Glutamatergic neuron (in vitro differentiated cells): ENCODE measurements at regions not wholly inside any gene's neighbourhood (a gene's known extent, or its start where the extent isn't known, plus 50 kb on each side); places are given as distances from the start of the nearest gene placed in this dataset.
"Not testable (repeated sequence)": the region's sequence is repeated elsewhere in the genome, so short reads cannot be mapped to it uniquely, and the experiment has no call there.

Experiments used
- DNase-seq: peaks from one replicate; pipeline ENCODE4 v3.0.0; 2022
- H3K27ac Mint-ChIP-seq: one replicate; pipeline ENCODE4 v1.8.0; 2020; ENCODE audit warnings: mild to moderate bottlenecking, mixed read lengths, inconsistent platforms; ENCODE audit not compliant: unreplicated experiment
- H3K27me3 Mint-ChIP-seq: one replicate; pipeline ENCODE4 v1.8.0; 2020; ENCODE audit warnings: mild to moderate bottlenecking, moderate library complexity, mixed read lengths, inconsistent platforms; ENCODE audit not compliant: unreplicated experiment
- H3K36me3 Mint-ChIP-seq: one replicate; pipeline ENCODE4 v1.8.0; 2020; ENCODE audit warnings: mild to moderate bottlenecking, mixed read lengths, inconsistent platforms; ENCODE audit not compliant: unreplicated experiment
- H3K4me1 Mint-ChIP-seq: one replicate; pipeline ENCODE4 v1.8.0; 2020; ENCODE audit warnings: mild to moderate bottlenecking, low read depth, mixed read lengths, inconsistent platforms; ENCODE audit not compliant: unreplicated experiment
- H3K4me3 Mint-ChIP-seq: one replicate; pipeline ENCODE4 v1.8.0; 2020; ENCODE audit warnings: mild to moderate bottlenecking, mixed read lengths, inconsistent platforms; ENCODE audit not compliant: unreplicated experiment
- H3K9me3 Mint-ChIP-seq: one replicate; pipeline ENCODE4 v1.8.0; 2020; ENCODE audit warnings: mild to moderate bottlenecking, moderate library complexity, mixed read lengths, inconsistent platforms; ENCODE audit not compliant: unreplicated experiment
- TF ChIP-seq, protein P1 (sequence below): fragments of 200-600 bp; sonication (generic); IDR thresholded peaks from one replicate; pipeline ENCODE4 v1.5.0; 2021; ENCODE audit not compliant: partially characterized antibody, unreplicated experiment

DNA sequence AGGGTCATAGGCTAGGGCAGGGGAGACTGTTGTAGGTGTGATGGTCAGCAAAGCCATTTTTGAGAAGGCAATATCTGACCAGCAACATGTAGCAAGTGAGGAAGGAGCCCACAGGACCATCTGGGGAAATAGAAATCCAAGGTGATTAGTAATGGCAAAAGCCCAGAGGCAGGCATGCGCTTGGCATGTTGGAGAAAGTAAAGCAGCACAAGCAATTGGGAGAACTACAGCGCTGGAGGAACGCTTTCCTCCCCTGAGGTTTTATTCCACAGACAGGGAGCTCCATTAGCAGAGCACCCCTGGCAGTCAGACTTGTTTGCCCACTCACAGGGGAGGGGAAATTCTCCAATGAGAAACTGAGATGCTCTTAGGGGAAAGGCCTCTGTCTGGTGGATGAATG, 54.8 kb upstream of the FOXB2 start:
- no peaks in the 10 kb centered on the region for H3K27me3 Mint-ChIP-seq
- H3K4me1 Mint-ChIP-seq, result peaks cover 11% of the 10 kb centered on the region
- DNase-seq, result no peak
- TF ChIP-seq, protein P1, sequence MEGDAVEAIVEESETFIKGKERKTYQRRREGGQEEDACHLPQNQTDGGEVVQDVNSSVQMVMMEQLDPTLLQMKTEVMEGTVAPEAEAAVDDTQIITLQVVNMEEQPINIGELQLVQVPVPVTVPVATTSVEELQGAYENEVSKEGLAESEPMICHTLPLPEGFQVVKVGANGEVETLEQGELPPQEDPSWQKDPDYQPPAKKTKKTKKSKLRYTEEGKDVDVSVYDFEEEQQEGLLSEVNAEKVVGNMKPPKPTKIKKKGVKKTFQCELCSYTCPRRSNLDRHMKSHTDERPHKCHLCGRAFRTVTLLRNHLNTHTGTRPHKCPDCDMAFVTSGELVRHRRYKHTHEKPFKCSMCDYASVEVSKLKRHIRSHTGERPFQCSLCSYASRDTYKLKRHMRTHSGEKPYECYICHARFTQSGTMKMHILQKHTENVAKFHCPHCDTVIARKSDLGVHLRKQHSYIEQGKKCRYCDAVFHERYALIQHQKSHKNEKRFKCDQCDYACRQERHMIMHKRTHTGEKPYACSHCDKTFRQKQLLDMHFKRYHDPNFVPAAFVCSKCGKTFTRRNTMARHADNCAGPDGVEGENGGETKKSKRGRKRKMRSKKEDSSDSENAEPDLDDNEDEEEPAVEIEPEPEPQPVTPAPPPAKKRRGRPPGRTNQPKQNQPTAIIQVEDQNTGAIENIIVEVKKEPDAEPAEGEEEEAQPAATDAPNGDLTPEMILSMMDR, result no peak
- H3K9me3 Mint-ChIP-seq, result no peaks in the 10 kb centered on the region
- H3K4me3 Mint-ChIP-seq, result no peak overlapping the region
- H3K36me3 Mint-ChIP-seq, result no peaks in the 10 kb centered on the region
- no peak overlapping the region for H3K27ac Mint-ChIP-seq

- Mint-ChIP-seq H3K9me3 (no peaks in the 10 kb centered on the region), H3K4me1 (peaks cover 6% of the 10 kb centered on the region), H3K36me3 (no peaks in the 10 kb centered on the region), H3K4me3 (no peak overlapping the region), H3K27ac (no peak overlapping the region), H3K27me3 (no peaks in the 10 kb centered on the region)
- DNase-seq, result no peak
- TF ChIP-seq, protein P1, result no peak
These were observed 56.7 kb upstream of the FOXB2 start for GRCh38 chr9:76962732-76963131.

GRCh38 chr9:76957258-76957657, 51.3 kb upstream of the PRUNE2 start:
- peaks cover 6% of the 10 kb centered on the region for H3K9me3 Mint-ChIP-seq
- DNase-seq, result no peak
- H3K4me1 Mint-ChIP-seq, result peaks cover 8% of the 10 kb centered on the region
- TF ChIP-seq, protein P1, result no peak
- H3K27me3 Mint-ChIP-seq, result no peaks in the 10 kb centered on the region
- no peak overlapping the region for H3K4me3 Mint-ChIP-seq
- peaks cover 6% of the 10 kb centered on the region for H3K36me3 Mint-ChIP-seq
- no peak overlapping the region for H3K27ac Mint-ChIP-seq

GRCh38 chr9:76956371-76956770, 50.5 kb upstream of the PRUNE2 start:
- peak overlapping the region; percentile 94 for H3K27ac Mint-ChIP-seq
- not testable (repeated sequence) for H3K4me1 Mint-ChIP-seq, H3K4me3 Mint-ChIP-seq, DNase-seq, H3K27me3 Mint-ChIP-seq, H3K9me3 Mint-ChIP-seq, H3K36me3 Mint-ChIP-seq
